ENCODE measurements at regions not wholly inside any gene's neighbourhood (a gene's known extent, or its start where the extent isn't known, plus 50 kb on each side); places are given as distances from the start of the nearest gene placed in this dataset.
"Not testable (repeated sequence)": the region's sequence is repeated elsewhere in the genome, so short reads cannot be mapped to it uniquely, and the experiment has no call there.

DNA sequence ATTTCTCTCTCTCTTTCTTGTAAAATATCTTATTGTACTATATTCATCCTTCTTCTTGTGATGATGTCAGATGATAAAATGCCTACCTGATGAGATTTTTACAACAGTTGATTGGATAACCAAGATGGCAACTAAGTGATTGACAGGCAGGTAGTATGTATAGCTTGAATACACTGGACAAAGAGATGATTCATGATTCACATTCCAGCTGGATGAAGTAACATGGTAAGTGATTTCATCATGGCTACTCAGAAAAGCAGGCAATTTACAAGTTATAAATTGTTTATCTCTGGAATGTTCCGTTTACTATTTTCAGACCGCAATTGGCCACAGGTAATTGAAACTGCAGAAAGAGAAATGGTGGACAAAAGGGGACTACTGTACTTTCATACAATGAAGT, 1471.7 kb upstream of the C9orf72 start:
- intact Hi-C loops (cut with micrococcal nuclease), result no loop called here

DNA sequence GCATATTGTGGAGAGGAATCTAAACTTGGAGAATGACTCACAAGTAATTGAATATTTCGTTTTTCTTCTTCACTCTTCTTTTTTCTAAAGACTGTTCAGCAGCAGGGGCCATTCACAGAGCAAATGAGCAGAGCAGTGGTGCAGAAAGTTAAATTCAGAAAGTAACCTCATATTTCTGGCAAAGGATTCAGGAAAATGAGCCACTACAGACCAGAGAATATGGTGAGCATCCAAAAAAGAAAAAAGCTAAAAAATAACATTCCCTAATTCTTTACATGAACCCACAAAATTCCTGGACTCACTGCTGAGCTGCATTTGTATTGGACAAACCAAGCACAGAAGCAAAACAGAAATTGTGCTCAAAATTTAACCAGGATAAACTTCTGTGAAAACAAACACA, 1486.8 kb upstream of the C9orf72 start:
- intact Hi-C loops (cut with micrococcal nuclease), result no loop called here

- intact Hi-C loops (cut with micrococcal nuclease), result no loop called here
Observed at GRCh38 chr9:29062446-29062845, 1489.2 kb upstream of the C9orf72 start.

DNA sequence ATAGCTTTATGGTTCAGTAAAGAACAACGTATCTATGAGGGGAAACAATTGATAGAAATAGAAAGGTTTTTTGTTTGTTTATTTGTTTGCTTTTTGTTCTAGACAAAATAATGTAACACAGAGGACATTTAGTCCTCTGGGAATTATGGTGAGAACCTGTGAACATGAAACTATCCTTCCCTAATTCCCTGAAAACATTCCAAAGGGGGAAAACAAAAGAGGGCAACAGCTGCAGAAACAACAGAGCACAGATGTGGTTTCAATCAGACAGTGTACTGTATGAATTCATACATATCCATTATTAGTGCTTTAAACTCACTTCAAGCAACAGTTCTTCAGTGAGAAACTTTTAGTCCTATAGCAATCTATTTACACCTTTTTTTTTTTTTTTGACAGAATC, 1489.8 kb upstream of the C9orf72 start:
- intact Hi-C loops (cut with micrococcal nuclease), result no loop called here

GRCh38 chr9:29066141-29066640, 1492.9 kb upstream of the C9orf72 start:
- intact Hi-C loops (cut with micrococcal nuclease), result no loop called here

DNA sequence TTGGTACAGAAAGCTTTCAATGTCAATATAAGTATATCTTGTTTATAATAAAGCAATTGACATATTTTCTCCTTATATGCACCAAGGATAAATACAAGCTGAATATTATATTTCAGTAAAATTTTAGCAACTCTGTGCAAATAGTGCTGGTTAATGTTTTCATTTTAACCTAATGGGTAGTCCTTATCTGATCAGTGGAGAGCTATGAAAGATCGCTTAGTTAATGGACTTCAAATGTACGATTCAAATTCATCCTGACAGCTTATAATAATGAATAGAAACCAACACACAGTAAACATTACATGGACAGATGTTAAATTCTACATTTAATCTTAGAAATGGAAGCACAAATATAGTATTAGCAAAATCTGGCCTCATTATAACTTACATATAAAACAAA, 1495.2 kb upstream of the C9orf72 start:
- intact Hi-C loops (cut with micrococcal nuclease), result no loop called here

DNA sequence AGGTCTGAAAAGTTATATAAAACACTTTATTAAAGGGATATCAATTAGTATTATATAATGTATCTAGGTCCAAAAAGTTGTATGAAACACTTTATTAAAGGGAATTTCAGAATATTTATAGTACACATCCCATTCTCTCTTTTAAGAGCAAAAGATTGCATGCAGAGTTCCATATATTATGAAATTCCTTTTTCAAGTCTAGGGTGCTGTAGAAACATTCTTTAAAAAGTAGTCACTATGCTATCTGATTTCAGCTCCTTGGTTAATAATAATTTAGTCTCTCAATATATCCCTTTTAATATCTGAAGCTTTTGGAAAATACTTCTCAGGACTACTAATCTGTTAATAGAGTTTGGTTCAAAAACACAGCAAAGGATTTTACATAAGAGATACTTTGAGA, 1496.1 kb upstream of the C9orf72 start:
- intact Hi-C loops (cut with micrococcal nuclease), result no loop called here

- intact Hi-C loops (cut with micrococcal nuclease), result no loop called here
Observed at GRCh38 chr9:29078063-29078666, 1504.9 kb upstream of the C9orf72 start.

- intact Hi-C loops (cut with micrococcal nuclease), result no loop called here
Observed at GRCh38 chr9:29100762-29101161, 1527.5 kb upstream of the C9orf72 start.

- intact Hi-C loops (cut with micrococcal nuclease), result not testable (repeated sequence)
Observed at GRCh38 chr9:29104166-29104565, 1530.9 kb upstream of the C9orf72 start.

GRCh38 chr9:29118555-29118954, 1545.3 kb upstream of the C9orf72 start:
- intact Hi-C loops (cut with micrococcal nuclease), result no loop called here

GRCh38 chr9:29126783-29127182, 1553.5 kb upstream of the C9orf72 start:
- intact Hi-C loops (cut with micrococcal nuclease), result no loop called here

- intact Hi-C loops (cut with micrococcal nuclease), result no loop called here
Observed at GRCh38 chr9:29129763-29130162, 1556.5 kb upstream of the C9orf72 start.

GRCh38 chr9:29144476-29144875, 1571.2 kb upstream of the C9orf72 start:
- intact Hi-C loops (cut with micrococcal nuclease), result no loop called here

DNA sequence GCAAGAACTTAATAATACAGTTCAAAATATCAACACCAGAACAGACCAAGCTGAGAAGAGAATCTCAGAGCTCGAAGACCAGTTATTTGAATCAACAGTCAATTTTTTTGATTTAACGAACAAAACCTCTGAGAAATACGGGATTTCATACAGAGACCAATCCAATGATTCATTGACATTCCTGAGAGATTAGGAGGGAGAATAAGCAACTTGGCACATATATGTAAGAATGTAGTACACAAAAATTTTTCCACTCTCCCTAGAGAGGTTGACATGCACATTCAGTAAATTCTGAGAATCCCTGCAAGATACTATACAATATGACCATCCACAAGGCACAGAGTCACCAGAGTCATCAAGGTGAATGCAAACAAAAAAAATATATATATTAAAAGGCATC, 1577.3 kb upstream of the C9orf72 start:
- intact Hi-C loops (cut with micrococcal nuclease), result no loop called here

DNA sequence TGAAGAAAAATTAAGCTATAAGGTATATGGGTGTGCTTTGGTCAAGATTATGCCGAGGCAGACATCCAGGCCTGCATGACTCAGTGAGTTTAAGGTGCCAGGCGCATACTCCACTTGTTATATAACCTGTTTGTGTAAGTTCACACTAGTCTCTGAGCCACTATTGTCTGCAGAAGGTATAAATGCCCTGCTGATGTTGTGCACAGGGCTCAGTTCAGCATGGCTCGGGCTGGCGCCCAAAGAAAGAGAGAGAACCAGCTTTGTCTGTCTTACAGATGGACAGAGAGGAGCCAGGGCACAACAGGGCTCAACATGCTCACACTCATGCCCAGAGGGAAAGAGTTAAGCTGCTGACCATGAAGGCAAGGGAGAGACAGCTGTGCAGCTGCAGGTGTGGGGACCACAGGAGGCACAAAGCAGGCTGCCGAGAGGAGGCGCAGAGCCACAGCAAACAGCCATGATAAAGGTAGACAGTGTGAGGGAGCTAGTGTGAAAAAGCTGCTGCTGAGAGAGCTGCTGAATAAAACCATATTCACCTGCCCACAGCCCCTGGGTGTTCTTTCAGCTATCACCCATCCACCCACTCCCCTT, 1587.6 kb upstream of the C9orf72 start:
- intact Hi-C loops (cut with micrococcal nuclease), result no loop called here

GRCh38 chr9:29174136-29174535, 1600.9 kb upstream of the C9orf72 start:
- intact Hi-C loops (cut with micrococcal nuclease), result no loop called here

DNA sequence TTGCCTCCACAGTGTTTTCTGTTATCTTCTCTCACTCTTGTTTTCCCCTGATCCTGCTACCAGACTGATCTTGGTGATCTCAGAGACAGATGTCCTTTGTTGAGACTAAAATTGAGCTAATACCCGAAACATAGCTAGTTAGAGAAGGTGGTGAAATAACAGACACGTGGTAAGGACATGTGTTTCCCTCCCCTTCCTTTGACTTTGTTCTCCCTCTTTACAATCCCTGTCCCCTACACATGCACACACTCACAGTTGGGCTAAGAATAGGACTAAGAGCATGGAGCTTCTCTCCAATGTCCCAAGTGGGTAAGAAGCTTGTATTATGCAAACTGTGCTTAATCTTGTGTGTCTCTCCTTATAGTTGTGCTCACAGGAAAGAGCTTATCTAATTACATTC, 1603.0 kb upstream of the C9orf72 start:
- intact Hi-C loops (cut with micrococcal nuclease), result no loop called here

DNA sequence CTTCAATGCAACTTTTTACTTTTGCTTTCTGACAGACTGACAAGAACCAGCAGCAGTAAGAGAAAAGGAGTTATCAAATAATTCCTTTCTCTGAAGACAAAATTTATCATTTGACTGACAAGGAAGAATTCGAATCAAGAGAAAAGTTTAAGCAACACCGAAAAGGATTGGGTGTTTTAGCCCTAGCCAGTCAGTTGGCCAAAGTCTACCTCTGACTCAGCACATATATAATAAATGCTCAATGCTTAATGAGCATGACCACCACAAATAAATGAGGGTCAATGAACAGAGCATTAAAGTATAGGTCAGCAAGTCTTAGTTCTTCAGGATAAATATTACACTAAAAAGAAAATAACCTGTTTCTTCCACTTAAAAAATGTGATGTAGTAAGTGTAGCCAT, 1603.5 kb upstream of the C9orf72 start:
- intact Hi-C loops (cut with micrococcal nuclease), result no loop called here

DNA sequence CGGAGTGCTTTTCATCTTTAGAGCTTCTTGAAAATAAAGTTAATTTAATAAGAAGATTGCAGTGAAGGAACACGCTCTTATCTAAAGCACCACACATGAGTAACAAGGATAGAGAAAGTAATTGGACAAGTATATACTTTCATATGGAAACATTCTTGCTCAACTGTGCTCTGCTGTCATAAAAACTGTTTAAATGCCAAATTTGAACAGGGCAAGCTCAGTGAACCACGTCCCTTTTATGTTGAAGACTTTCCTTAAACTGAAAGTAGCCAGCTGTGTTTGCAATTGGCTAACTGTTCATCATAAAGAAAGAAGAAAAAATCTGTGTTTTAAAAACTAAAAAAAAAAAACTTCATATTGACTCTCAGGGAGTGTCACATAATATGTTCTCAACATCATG, 1610.7 kb upstream of the C9orf72 start:
- intact Hi-C loops (cut with micrococcal nuclease), result no loop called here

DNA sequence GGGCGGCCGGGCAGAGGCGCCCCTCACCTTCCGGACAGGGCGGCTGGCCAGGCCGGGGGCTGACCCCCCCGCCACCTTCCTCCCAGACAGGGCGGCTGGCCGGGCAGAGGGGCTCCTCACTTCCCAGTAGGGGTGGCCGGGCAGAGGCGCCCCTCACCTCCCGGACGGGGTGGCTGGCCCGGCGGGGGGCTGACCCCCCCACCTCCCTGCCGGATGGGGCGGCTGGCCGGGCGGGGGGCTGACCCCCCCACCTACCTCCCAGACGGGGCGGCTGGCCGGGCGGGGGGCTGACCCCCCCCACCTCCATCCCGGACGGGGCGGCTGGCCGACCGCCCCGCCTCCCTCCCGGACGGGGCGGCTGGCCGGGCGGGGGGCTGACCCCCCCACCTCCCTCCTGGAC, 1615.5 kb upstream of the C9orf72 start:
- intact Hi-C loops (cut with micrococcal nuclease), result not testable (repeated sequence)

GRCh38 chr9:29189221-29189620, 1615.9 kb upstream of the C9orf72 start:
- intact Hi-C loops (cut with micrococcal nuclease), result not testable (repeated sequence)

- intact Hi-C loops (cut with micrococcal nuclease), result no loop called here
Observed at GRCh38 chr9:29198861-29199260, 1625.6 kb upstream of the C9orf72 start.

Measured in T-helper 2 cell treated with Interferon-gamma antibody and Interleukin-4, amounts not matched to agents 100 ng/mL and 5 ng/mL, for 36 hours (primary cell).